Ascending aorta (tissue), 2 donors: ENCODE measurements at regions not wholly inside any gene's neighbourhood (a gene's known extent, or its start where the extent isn't known, plus 50 kb on each side); places are given as distances from the start of the nearest gene placed in this dataset.
"Not testable (repeated sequence)": the region's sequence is repeated elsewhere in the genome, so short reads cannot be mapped to it uniquely, and the experiment has no call there.

Experiments used
- DNase-seq, 2 donors: peaks; one replicate each; pipeline ENCODE4 v3.0.0-alpha.2; 2019; ENCODE audit warnings: low spot score in 2 of 2
- H3K27ac ChIP-seq, 2 donors: fragments of 200-600 bp; sonication (generic); one replicate each; pipeline ENCODE4 v1.5.1; 2016 to 2017; ENCODE audit warnings: mild to moderate bottlenecking in 1 of 2
- H3K27me3 ChIP-seq: fragments of 200-600 bp; sonication (generic); one replicate; pipeline ENCODE4 v1.5.1; 2017
- H3K36me3 ChIP-seq, 2 donors: fragments of 200-600 bp; sonication (generic); one replicate each; pipeline ENCODE4 v1.5.1; 2016
- H3K4me1 ChIP-seq, 2 donors: fragments of 200-600 bp; sonication (generic); one replicate each; pipeline ENCODE4 v1.5.1; 2016 to 2017; ENCODE audit warnings: mild to moderate bottlenecking in 1 of 2
- H3K4me3 ChIP-seq, 2 donors: fragments of 200-600 bp; sonication (generic); one replicate each; pipeline ENCODE4 v1.5.1; 2016 to 2017; ENCODE audit warnings: mild to moderate bottlenecking in 1 of 2
- H3K9me3 ChIP-seq, 2 donors: fragments of 200-600 bp; sonication (generic); one replicate each; pipeline ENCODE4 v1.5.1; 2016
- intact Hi-C: fragments of 100-400 bp; cut with DNase I; formaldehyde crosslinking; loops from one replicate; pipeline ENCODE4 v1.15.1; 2023
- TF ChIP-seq, protein P1 (sequence below), 3 experiments: fragments of 200-600 bp in 2 of 3; fragments of 450-650 bp in 1 of 3; sonication (generic) in 2 of 3; IDR thresholded peaks; one replicate each; pipeline ENCODE4 v1.5.1; 2016 to 2019; ENCODE audit warnings: antibody characterized with exemption in 3 of 3, mild to moderate bottlenecking in 1 of 3, moderate library complexity in 1 of 3

DNA sequence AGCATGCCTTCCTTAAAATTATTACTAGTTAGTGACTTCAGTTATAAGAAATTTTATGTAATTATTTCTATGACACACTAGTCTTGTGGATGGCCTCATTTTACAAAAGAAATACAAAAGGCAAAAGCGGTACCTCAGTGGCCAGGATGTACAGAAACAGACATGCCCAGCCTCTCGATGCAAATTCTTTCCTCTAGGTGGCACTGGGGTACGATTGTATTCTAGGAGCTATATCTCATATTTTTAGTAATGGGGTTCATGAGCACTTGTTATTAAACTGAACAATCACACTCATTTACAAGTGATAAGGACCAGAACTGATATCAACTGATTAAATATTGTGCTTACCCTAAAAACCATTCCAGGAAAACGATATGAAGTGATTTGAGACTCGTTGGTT lies 59.8 kb downstream of the SOD2 start:
- Histone ChIP-seq H3K9me3 (no peaks in the 10 kb centered on the region), H3K27me3 (no peaks in the 10 kb centered on the region), H3K4me3 (no peak overlapping the region), H3K27ac (no peak overlapping the region), H3K36me3 (no peaks in the 10 kb centered on the region), H3K4me1 (no peaks in the 10 kb centered on the region)
- DNase-seq: no peak
- intact Hi-C loops: no loop called here
- TF ChIP-seq, protein P1, sequence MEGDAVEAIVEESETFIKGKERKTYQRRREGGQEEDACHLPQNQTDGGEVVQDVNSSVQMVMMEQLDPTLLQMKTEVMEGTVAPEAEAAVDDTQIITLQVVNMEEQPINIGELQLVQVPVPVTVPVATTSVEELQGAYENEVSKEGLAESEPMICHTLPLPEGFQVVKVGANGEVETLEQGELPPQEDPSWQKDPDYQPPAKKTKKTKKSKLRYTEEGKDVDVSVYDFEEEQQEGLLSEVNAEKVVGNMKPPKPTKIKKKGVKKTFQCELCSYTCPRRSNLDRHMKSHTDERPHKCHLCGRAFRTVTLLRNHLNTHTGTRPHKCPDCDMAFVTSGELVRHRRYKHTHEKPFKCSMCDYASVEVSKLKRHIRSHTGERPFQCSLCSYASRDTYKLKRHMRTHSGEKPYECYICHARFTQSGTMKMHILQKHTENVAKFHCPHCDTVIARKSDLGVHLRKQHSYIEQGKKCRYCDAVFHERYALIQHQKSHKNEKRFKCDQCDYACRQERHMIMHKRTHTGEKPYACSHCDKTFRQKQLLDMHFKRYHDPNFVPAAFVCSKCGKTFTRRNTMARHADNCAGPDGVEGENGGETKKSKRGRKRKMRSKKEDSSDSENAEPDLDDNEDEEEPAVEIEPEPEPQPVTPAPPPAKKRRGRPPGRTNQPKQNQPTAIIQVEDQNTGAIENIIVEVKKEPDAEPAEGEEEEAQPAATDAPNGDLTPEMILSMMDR (IDR thresholded peaks at IDR 0.05): peak in 1 of 3 experiments; percentile 18

DNA sequence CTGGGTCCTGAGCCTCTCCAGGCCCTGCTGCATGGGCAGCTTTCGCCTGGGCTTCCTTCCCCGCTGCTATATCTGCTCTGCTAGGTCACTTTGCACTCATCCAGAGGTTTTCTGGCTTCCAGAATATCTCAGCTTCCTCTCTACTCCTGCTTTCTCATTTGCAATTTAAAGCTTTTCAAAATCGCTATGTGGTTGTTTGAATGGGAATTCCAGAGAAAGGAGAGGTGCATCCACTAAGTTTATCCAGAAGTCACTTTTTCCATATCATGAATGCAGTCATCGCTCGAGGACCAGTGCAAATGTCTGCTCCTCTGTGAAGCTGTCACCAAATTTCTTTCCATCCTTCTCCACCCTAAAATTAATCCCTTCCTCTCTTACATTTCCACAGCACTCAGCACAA lies 61.2 kb downstream of the SOD2 start:
- H3K4me1 ChIP-seq: no peaks in the 10 kb centered on the region
- no peaks in the 10 kb centered on the region for H3K36me3 ChIP-seq
- TF ChIP-seq, protein P1 (IDR thresholded peaks at IDR 0.05): no peak
- no peaks in the 10 kb centered on the region for H3K9me3 ChIP-seq
- H3K27ac ChIP-seq: no peak overlapping the region
- H3K4me3 ChIP-seq: no peak overlapping the region
- H3K27me3 ChIP-seq: no peaks in the 10 kb centered on the region
- no peak for DNase-seq
- intact Hi-C loops: no loop called here

DNA sequence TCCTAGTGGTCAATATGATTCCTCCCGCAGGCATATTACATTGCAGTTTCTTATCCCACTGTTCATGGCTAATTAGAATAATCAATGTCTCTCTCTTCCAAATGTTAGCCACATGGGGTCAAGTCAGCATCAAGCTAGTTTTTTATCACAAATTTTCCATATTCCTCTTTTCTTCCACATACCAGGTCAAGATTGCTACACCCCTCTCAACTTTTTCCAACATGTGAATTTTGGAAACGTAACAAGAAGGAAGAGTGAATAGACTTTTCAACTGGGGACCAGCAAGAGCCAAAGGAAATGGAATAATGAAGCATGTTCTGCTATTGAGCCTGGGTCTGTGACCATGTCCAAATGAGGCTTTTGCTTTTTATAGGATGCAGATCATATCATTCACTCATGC lies 65.1 kb downstream of the SOD2 start:
- Histone ChIP-seq H3K4me1 (no peaks in the 10 kb centered on the region), H3K36me3 (no peaks in the 10 kb centered on the region), H3K4me3 (no peak overlapping the region), H3K27ac (no peak overlapping the region), H3K9me3 (no peaks in the 10 kb centered on the region), H3K27me3 (no peaks in the 10 kb centered on the region)
- DNase-seq: no peak
- TF ChIP-seq, protein P1 (IDR thresholded peaks at IDR 0.05): no peak
- intact Hi-C loops: no loop called here

DNA sequence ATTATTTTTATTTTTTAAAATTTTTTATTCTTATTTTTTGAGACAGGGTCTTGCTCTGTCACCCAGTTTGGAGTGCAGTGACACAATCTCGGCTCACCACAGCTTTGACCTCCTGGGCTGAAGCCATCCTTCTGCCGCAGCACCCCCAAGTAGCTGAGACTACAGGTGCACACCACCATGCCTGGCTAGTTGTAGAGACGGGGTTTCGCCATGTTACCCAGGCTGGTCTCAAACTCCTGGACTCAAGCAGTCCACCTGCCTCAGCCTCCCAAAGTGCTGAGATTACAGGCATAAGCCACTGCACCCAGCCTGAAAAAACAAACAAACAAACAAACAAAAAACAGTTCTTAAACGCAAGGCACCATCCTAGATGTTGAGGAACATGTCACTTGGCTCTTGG lies 66.5 kb downstream of the SOD2 start:
- intact Hi-C loops, DNase-seq: not testable (repeated sequence)

DNA sequence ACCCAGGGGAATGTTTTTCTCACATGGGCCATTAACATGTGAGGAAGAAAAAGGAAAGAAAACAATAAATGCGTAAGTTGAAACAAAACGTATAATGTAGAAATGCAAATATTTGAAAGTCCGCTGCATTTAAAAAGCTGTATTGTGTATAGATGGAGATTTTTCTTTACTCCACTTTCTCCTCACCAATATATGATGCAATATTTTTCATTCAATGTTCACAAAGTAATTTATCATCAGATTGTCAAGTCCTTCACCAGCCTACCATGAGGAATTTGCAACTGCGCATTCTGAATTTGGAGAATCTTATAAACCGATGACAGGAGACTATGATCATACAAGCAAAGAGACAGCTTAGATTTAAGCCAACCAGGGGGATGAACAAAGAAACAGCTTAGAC lies 69.9 kb downstream of the SOD2 start:
- DNase-seq: no peak
- Histone ChIP-seq H3K4me3 (no peak overlapping the region), H3K36me3 (no peaks in the 10 kb centered on the region), H3K27ac (no peak overlapping the region), H3K4me1 (no peaks in the 10 kb centered on the region), H3K9me3 (no peaks in the 10 kb centered on the region), H3K27me3 (no peaks in the 10 kb centered on the region)
- intact Hi-C loops: no loop called here
- TF ChIP-seq, protein P1 (IDR thresholded peaks at IDR 0.05): no peak

More for the DNA sequence above, 66.5 kb downstream of the SOD2 start:
- not testable (repeated sequence) for H3K4me1 ChIP-seq, H3K4me3 ChIP-seq, H3K9me3 ChIP-seq, H3K36me3 ChIP-seq, H3K27me3 ChIP-seq, H3K27ac ChIP-seq

DNA sequence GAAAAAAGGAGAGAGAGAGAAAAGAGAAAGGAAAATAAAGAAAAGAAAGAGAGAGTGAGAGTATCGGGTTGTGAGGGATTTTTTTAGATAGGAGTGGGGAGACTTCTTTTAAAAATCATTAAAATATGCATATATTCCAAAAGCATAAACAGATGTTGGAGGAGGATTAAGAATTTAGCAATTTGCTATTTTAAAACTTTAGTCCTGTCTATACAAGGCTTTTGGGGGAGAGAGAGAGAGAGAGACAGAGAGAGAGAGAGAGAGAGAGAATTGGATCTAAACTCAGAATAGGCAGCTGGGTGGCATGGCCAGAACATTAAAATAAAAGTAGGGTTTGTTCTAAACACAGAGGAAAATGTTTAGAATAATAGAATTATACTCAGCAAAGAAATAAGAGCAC lies 72.1 kb downstream of the SOD2 start:
- peaks cover 7 to 10% of the 10 kb centered on the region in 2 donors for H3K9me3 ChIP-seq
- no peak for DNase-seq
- H3K4me3 ChIP-seq: no peak overlapping the region
- no peak overlapping the region for H3K27ac ChIP-seq
- TF ChIP-seq, protein P1 (IDR thresholded peaks at IDR 0.05): no peak
- no peaks in the 10 kb centered on the region for H3K4me1 ChIP-seq
- intact Hi-C loops: no loop called here
- no peaks in the 10 kb centered on the region for H3K27me3 ChIP-seq
- no peaks in the 10 kb centered on the region for H3K36me3 ChIP-seq
